Stomach (tissue), 8 donors: ENCODE measurements at regions not wholly inside any gene's neighbourhood (a gene's known extent, or its start where the extent isn't known, plus 50 kb on each side); places are given as distances from the start of the nearest gene placed in this dataset.
A peak's percentile ranks its signal among the peaks of the same experiment; 100 is the strongest.

Experiments used
- DNase-seq, 2 donors: peaks; one replicate each; pipeline versions ENCODE4 v3.0.0 to v3.0.0-alpha.2; 2013 to 2019
- H3K27ac ChIP-seq, 5 donors: fragments of 200-600 bp in 4 of 5; sonication (generic) in 4 of 5; one replicate each; pipeline ENCODE4 v1.5.1; 2013 to 2019; ENCODE audit warnings: mild to moderate bottlenecking in 1 of 5, moderate library complexity in 1 of 5
- H3K27me3 ChIP-seq, 3 donors: fragments of 200-600 bp; sonication (generic); one replicate each; pipeline ENCODE4 v1.5.1; 2017 to 2019; ENCODE audit warnings: mixed run types in 1 of 3
- H3K36me3 ChIP-seq, 4 donors: fragments of 200-600 bp; sonication (generic); 1 replicate in 3 of 4; 2 replicates in 1 of 4; pipeline ENCODE4 v1.5.1; 2016 to 2019
- H3K4me1 ChIP-seq, 4 donors: fragments of 200-600 bp; sonication (generic); one replicate each; pipeline ENCODE4 v1.5.1; 2016 to 2019
- H3K4me3 ChIP-seq, 4 donors: fragments of 200-600 bp; sonication (generic) in 3 of 4; one replicate each; pipeline ENCODE4 v1.5.1; 2016 to 2019; ENCODE audit warnings: mild to moderate bottlenecking in 1 of 4
- H3K9me3 ChIP-seq, 4 donors: fragments of 200-600 bp; sonication (generic); one replicate each; pipeline ENCODE4 v1.5.1; 2016 to 2019
- EP300 ChIP-seq: sonication (generic); formaldehyde crosslinking; IDR thresholded peaks from one replicate; pipeline ENCODE4 v1.6.1; 2017; ENCODE audit warnings: antibody characterized with exemption
- POLR2A ChIP-seq, 4 donors: fragments of 450-650 bp; IDR thresholded peaks; one replicate each; pipeline ENCODE4 v1.6.1; 2016; ENCODE audit warnings: antibody characterized with exemption in 4 of 4, control low read depth in 2 of 4, mild to moderate bottlenecking in 1 of 4, moderate library complexity in 1 of 4
- POLR2AphosphoS5 ChIP-seq, 3 donors: sonication (generic); formaldehyde crosslinking; IDR thresholded peaks; one replicate each; pipeline ENCODE4 v1.6.1; 2016; ENCODE audit warnings: antibody characterized with exemption in 3 of 3
- WGBS, 5 donors: extraction: QIAGEN DNeasy Blood & Tissue Kit in 3 of 5; methylation state at CpG; one replicate each; pipeline versions ENCODE4 v1.1.5 to v1.1.7; 2013 to 2018; 5-methylcytosine and 5-hydroxymethylcytosine counted together
- intact Hi-C: fragments of 100-400 bp; cut with DNase I; formaldehyde crosslinking; loops from one replicate; pipeline ENCODE4 v1.15.1; 2023; ENCODE audit warnings: low total_unique reads
- TF ChIP-seq, protein P1 (sequence below), 7 experiments: fragments of 450-650 bp in 4 of 7; fragments of 200-600 bp in 3 of 7; sonication (generic) in 3 of 7; IDR thresholded peaks; one replicate each; pipeline ENCODE4 v1.5.1; 2016 to 2019; ENCODE audit warnings: antibody characterized with exemption in 7 of 7, control low read depth in 2 of 7, mild to moderate bottlenecking in 1 of 7
- donor health status: healthy with polysubstance abuse.
- donor health status: Bipolar disorder and iron deficiency.
- donor health status: healthy.

DNA sequence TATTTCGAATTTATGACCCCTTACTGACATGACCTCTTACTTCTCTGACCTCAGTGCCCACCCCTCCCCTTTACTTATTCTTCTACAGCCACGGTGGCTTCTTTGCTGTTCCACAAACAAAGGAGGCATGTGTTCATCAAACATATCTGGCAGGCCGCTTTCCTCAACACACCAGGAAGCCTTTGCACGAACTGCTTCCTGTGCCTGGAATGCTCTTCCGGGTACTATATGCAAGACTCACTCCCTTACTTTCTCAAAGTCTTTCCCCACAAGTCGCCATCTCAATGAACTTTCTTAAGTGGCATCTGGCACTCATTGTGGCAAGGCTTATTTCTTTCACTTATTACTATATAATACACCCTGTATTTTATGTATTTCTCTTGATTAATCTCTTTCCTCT, 351.5 kb upstream of the DDX53 start:
- Histone ChIP-seq H3K4me3 (no peak overlapping the region), H3K9me3 (no peaks in the 10 kb centered on the region), H3K4me1 (no peaks in the 10 kb centered on the region), H3K27me3 (no peaks in the 10 kb centered on the region), H3K27ac (no peak overlapping the region), H3K36me3 (no peaks in the 10 kb centered on the region)
- TF ChIP-seq EP300 (no peak), POLR2A (IDR thresholded peaks at IDR 0.05) (no peak)
- TF ChIP-seq, protein P1, sequence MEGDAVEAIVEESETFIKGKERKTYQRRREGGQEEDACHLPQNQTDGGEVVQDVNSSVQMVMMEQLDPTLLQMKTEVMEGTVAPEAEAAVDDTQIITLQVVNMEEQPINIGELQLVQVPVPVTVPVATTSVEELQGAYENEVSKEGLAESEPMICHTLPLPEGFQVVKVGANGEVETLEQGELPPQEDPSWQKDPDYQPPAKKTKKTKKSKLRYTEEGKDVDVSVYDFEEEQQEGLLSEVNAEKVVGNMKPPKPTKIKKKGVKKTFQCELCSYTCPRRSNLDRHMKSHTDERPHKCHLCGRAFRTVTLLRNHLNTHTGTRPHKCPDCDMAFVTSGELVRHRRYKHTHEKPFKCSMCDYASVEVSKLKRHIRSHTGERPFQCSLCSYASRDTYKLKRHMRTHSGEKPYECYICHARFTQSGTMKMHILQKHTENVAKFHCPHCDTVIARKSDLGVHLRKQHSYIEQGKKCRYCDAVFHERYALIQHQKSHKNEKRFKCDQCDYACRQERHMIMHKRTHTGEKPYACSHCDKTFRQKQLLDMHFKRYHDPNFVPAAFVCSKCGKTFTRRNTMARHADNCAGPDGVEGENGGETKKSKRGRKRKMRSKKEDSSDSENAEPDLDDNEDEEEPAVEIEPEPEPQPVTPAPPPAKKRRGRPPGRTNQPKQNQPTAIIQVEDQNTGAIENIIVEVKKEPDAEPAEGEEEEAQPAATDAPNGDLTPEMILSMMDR (IDR thresholded peaks at IDR 0.05) = no peak
- intact Hi-C loops = no loop called here
- WGBS, 5 donors = 56 to 66% (median 58%) methylated on average over 6 of the region's 6 CpGs
- no peak for DNase-seq

DNA sequence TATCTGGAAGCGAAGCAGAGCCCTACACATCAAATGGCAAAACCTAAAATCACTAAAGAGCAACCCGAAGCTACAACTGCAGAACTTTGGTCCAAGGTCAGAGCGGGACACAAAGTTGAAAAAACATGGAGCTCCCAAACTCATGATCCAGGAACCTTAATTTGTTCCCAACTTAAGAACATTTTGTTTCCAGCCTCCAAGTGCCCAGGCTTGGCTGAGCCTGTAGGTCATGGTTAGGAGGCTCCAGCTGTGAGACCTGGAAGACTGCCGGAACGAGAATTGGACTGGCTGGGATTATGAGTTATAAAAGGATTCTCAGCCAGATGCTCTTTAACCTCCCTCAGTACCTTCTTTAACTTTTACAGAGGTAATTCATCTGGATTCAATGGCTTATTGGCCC, 349.1 kb upstream of the DDX53 start:
- H3K27ac ChIP-seq = no peak overlapping the region

DNA sequence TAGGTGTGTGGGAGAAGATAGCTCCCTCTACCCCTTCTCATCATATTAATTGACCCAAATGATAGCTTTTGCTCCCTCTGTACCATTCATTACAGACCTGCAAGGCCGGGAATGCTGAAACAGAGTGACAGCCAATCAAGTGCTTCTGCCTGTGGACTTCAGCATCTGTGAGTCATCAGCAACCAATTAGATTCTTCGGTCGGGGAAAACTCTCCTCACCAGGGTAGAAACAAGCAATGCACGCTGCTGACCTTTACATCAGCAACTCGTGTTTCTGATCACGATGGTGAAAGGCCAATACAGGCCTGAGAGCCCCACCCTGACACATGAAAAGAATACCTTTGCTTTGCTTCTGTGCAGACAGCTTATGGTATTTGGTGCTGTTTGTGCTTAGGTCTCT, 347.2 kb upstream of the DDX53 start:
- WGBS, 5 donors = 25 to 54% (median 35%) methylated on average over 4 to 6 of the region's 6 CpGs
- H3K36me3 ChIP-seq = no peaks in the 10 kb centered on the region
- H3K4me3 ChIP-seq = no peak overlapping the region
- TF ChIP-seq POLR2AphosphoS5 (IDR thresholded peaks at IDR 0.05) (no peak), POLR2A (IDR thresholded peaks at IDR 0.05) (no peak), EP300 (no peak)
- TF ChIP-seq, protein P1 (IDR thresholded peaks at IDR 0.05) = no peak
- intact Hi-C loops = no loop called here
- H3K27me3 ChIP-seq = no peaks in the 10 kb centered on the region
- H3K9me3 ChIP-seq = peaks cover 0 to 8% (median 0%) of the 10 kb centered on the region in 4 donors
- no peak overlapping the region for H3K27ac ChIP-seq
- DNase-seq = peak in 1 of 2 donors; percentile 69
- no peaks in the 10 kb centered on the region for H3K4me1 ChIP-seq

More for the DNA sequence above, 349.1 kb upstream of the DDX53 start:
- Histone ChIP-seq H3K9me3 (no peaks in the 10 kb centered on the region), H3K4me3 (no peak overlapping the region), H3K36me3 (no peaks in the 10 kb centered on the region), H3K4me1 (no peaks in the 10 kb centered on the region), H3K27me3 (no peaks in the 10 kb centered on the region)
- WGBS, 5 donors = 77 to 87% (median 82%) methylated on average over 5 of the region's 5 CpGs
- DNase-seq = no peak
- intact Hi-C loops = no loop called here
- TF ChIP-seq, protein P1 (IDR thresholded peaks at IDR 0.05) = no peak
- TF ChIP-seq EP300 (no peak), POLR2AphosphoS5 (IDR thresholded peaks at IDR 0.05) (no peak), POLR2A (IDR thresholded peaks at IDR 0.05) (no peak)

DNA sequence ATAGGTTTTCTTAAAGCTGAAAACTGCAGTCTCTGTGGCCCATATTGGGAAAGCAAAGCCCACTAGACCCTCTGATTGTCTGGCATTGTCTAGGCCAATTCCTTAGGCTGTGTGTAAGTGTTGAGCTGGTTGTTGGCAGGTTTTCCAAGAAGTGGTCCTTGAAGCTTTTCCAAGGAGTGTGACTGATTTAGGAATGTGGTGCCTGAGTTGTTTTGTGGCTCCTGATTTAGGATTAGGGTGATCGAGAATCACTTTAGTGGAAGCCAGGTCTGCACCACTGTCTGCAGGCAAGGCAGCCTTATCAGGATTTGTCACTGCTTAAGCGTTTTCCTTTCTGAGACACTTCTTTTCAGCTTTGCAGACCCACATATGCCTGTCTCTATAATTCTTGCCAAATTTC, 339.0 kb upstream of the DDX53 start:
- no peaks in the 10 kb centered on the region for H3K27me3 ChIP-seq
- intact Hi-C loops = no loop called here
- H3K36me3 ChIP-seq = no peaks in the 10 kb centered on the region
- peaks cover 0 to 8% (median 0%) of the 10 kb centered on the region in 4 donors for H3K9me3 ChIP-seq
- no peak overlapping the region for H3K4me3 ChIP-seq
- no peak overlapping the region for H3K27ac ChIP-seq
- no peak for TF ChIP-seq EP300
- TF ChIP-seq POLR2A (IDR thresholded peaks at IDR 0.05) = no peak
- no peak for TF ChIP-seq POLR2AphosphoS5 (IDR thresholded peaks at IDR 0.05)
- TF ChIP-seq, protein P1 (IDR thresholded peaks at IDR 0.05) = no peak
- 54 to 84% (median 63%) methylated on average over 2 of the region's 2 CpGs for WGBS, 5 donors
- no peaks in the 10 kb centered on the region for H3K4me1 ChIP-seq
- DNase-seq = no peak
